ENCODE measurements at regions not wholly inside any gene's neighbourhood (a gene's known extent, or its start where the extent isn't known, plus 50 kb on each side); places are given as distances from the start of the nearest gene placed in this dataset.

- TF ChIP-seq CTCF (conservative IDR thresholded peaks at IDR 0.05; ENCODE audit: low read length) (no peak), EZH2phosphoT487 (IDR thresholded peaks at IDR 0.05; ENCODE audit: borderline replicate concordance, low read depth, low read length) (no peak)
Measured at GRCh38 chr1:118306851-118307250, 121.8 kb upstream of the SPAG17 start.

All from OCI-LY7 (cell line).